Heart left ventricle (tissue), 13 donors: ENCODE measurements at regions not wholly inside any gene's neighbourhood (a gene's known extent, or its start where the extent isn't known, plus 50 kb on each side); places are given as distances from the start of the nearest gene placed in this dataset.

ENCODE experiments used
- POLR2A ChIP-seq, 2 donors: fragments of 450-650 bp; IDR thresholded peaks; one replicate each; pipeline ENCODE4 v1.6.1; 2017; ENCODE audit warnings: antibody characterized with exemption in 2 of 2, mild to moderate bottlenecking in 2 of 2, moderate library complexity in 2 of 2
- TF ChIP-seq, protein P1 (sequence below), 12 donors: fragments of 200-600 bp; sonication (generic) in 4 of 12; IDR thresholded peaks; one replicate each; pipeline versions ENCODE4 v1.5.0 to v1.8.0; 2018 to 2022; ENCODE audit warnings: antibody characterized with exemption in 12 of 12, mild to moderate bottlenecking in 5 of 12
- donor health status: ischemic (EF 13 %, LVEDD 7.1; RV severe dilation, severe dysfunction).
- donor health status: DM: no; HTN: yes; CAD: no.
- donor health status: DM: no; HTN: no; CAD: no.
- donor health status: ischemic (EF 25% LVEDD 6.9; RV normal size, moderate dysfunction).
- donor health status: ischemic (EF 25% LVEDD 5.7; RV mildly dilated, moderate dysfunction).
- donor health status: ischemic (EF 35%, LVEDD 5.7; RV mildly dilated, moderate dysfunction).
- donor health status: nonischemic (EF 11% LVEDD 7.7; RV severe dilation, severe dysfunction).
- donor health status: DM: yes; HTN: yes; CAD: no.
- donor health status: PGD.
- donor health status: ischemic (EF 29% LVEDD 5.4; RV normal size, mild dysfunction).
- donor health status: nonischemic (EF 23%, LVEDD 6.1; RV moderate dilation, normal function).

DNA sequence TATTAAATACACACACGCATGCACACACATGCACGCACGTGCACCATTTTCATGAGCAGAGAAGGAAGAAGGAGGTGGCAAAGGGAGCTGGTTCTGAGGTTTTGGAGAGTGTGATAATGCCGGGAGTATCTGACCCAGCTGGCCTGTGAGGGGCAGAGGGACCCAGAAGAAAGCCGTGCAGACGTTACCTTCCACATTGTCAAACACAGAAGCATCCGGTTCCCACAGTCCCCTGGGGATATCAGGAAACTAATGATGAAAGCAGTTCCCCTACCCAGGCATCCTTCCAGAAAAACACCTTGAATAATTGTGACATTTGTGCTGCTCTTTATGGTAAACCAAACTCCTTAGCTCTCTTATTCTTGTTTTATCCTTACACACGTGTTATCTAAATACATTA, 85.7 kb upstream of the FAM180A start:
- TF ChIP-seq, protein P1, sequence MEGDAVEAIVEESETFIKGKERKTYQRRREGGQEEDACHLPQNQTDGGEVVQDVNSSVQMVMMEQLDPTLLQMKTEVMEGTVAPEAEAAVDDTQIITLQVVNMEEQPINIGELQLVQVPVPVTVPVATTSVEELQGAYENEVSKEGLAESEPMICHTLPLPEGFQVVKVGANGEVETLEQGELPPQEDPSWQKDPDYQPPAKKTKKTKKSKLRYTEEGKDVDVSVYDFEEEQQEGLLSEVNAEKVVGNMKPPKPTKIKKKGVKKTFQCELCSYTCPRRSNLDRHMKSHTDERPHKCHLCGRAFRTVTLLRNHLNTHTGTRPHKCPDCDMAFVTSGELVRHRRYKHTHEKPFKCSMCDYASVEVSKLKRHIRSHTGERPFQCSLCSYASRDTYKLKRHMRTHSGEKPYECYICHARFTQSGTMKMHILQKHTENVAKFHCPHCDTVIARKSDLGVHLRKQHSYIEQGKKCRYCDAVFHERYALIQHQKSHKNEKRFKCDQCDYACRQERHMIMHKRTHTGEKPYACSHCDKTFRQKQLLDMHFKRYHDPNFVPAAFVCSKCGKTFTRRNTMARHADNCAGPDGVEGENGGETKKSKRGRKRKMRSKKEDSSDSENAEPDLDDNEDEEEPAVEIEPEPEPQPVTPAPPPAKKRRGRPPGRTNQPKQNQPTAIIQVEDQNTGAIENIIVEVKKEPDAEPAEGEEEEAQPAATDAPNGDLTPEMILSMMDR (IDR thresholded peaks at IDR 0.05), result no peak
- no peak for TF ChIP-seq POLR2A (IDR thresholded peaks at IDR 0.05)
